ENCODE measurements at regions not wholly inside any gene's neighbourhood (a gene's known extent, or its start where the extent isn't known, plus 50 kb on each side); places are given as distances from the start of the nearest gene placed in this dataset.
"Not testable (repeated sequence)": the region's sequence is repeated elsewhere in the genome, so short reads cannot be mapped to it uniquely, and the experiment has no call there.

GRCh38 chr10:78212060-78212785, 178.6 kb downstream of the RPS24 start:
- peak; percentile 58 for DNase-seq

- no peak for DNase-seq
Observed at GRCh38 chr10:78212786-78213175, 179.1 kb downstream of the RPS24 start.

- DNase-seq, result no peak
Observed at GRCh38 chr10:78214955-78215354, 181.3 kb downstream of the RPS24 start.

GRCh38 chr10:78215645-78216044, 182.0 kb downstream of the RPS24 start:
- peak; percentile 23 for DNase-seq

- DNase-seq, result no peak
Observed at GRCh38 chr10:78217336-78217735, 183.7 kb downstream of the RPS24 start.

GRCh38 chr10:78218798-78219490, 185.3 kb downstream of the RPS24 start:
- no peak for DNase-seq

GRCh38 chr10:78219568-78219967, 185.9 kb downstream of the RPS24 start:
- not testable (repeated sequence) for DNase-seq

- DNase-seq, result no peak
Observed at GRCh38 chr10:78220781-78221180, 187.1 kb downstream of the RPS24 start.

- DNase-seq, result no peak
Observed at GRCh38 chr10:78222096-78222790, 188.6 kb downstream of the RPS24 start.

GRCh38 chr10:78223088-78223487, 189.4 kb downstream of the RPS24 start:
- DNase-seq, result no peak

- no peak for DNase-seq
Observed at GRCh38 chr10:78224602-78225001, 190.9 kb downstream of the RPS24 start.

- no peak for DNase-seq
Observed at GRCh38 chr10:78225594-78225993, 191.9 kb downstream of the RPS24 start.

GRCh38 chr10:78229489-78229888, 195.8 kb downstream of the RPS24 start:
- DNase-seq, result no peak

- DNase-seq, result no peak
Observed at GRCh38 chr10:78229950-78230675, 196.4 kb downstream of the RPS24 start.

GRCh38 chr10:78231327-78231726, 197.7 kb downstream of the RPS24 start:
- DNase-seq, result no peak

GRCh38 chr10:78231939-78232338, 198.3 kb downstream of the RPS24 start:
- DNase-seq, result no peak

- no peak for DNase-seq
Observed at GRCh38 chr10:78236416-78237015, 202.9 kb downstream of the RPS24 start.

GRCh38 chr10:78237951-78238350, 204.3 kb downstream of the RPS24 start:
- not testable (repeated sequence) for DNase-seq

- DNase-seq, result no peak
Observed at GRCh38 chr10:78247266-78247665, 213.6 kb downstream of the RPS24 start.

GRCh38 chr10:78247821-78248220, 214.2 kb downstream of the RPS24 start:
- DNase-seq, result no peak

- no peak for DNase-seq
Observed at GRCh38 chr10:78248651-78249464, 215.2 kb downstream of the RPS24 start.

- no peak for DNase-seq
Observed at GRCh38 chr10:78249690-78250089, 216.0 kb downstream of the RPS24 start.

Data from OCI-M1 (cell line).